IMR-90 (cell line): ENCODE measurements at regions not wholly inside any gene's neighbourhood (a gene's known extent, or its start where the extent isn't known, plus 50 kb on each side); places are given as distances from the start of the nearest gene placed in this dataset.
"Not testable (repeated sequence)": the region's sequence is repeated elsewhere in the genome, so short reads cannot be mapped to it uniquely, and the experiment has no call there.

Source experiments
- ATAC-seq: fragments of 200-7000 bp; cut with Tn5 transposase; 2 replicates; pipeline ENCODE4 v1.9.1; 2020; ENCODE audit warnings: low read depth, mild to moderate bottlenecking, moderate library complexity
- BruUV-seq: library from RNA; stranded (reverse); fragments of 400-500 nt; replicated peaks from 2 replicates; lab custom pipeline; 2021; lab: Mats Ljungman, UMichigan
- CTCF ChIA-PET: fragments of 300-600 bp; formaldehyde crosslinking; extraction: SDS; loops from one replicate; lab custom pipeline; 2021; ENCODE audit warnings: antibody characterized with exemption; lab: Yijun Ruan, JAX
- POLR2A ChIA-PET: fragments of 300-600 bp; sonication (Branson Sonifier 250); formaldehyde crosslinking; loops from one replicate; lab custom pipeline; 2022; ENCODE audit warnings: antibody characterized with exemption; ENCODE audit not compliant: unreplicated experiment; lab: Charles Lee
- DNase-seq: peaks from one replicate; pipeline ENCODE4 v3.0.0; 2013
- H2AFZ ChIP-seq: replicated peaks from 2 replicates; pipeline ENCODE3; 2013; ENCODE audit warnings: low read length, mild to moderate bottlenecking; ENCODE audit not compliant: poor library complexity
- H2AK5ac ChIP-seq: 2 replicates; pipeline ENCODE4 v1.6.1; 2013; ENCODE audit warnings: low read depth, low read length, inconsistent platforms
- H2AK9ac ChIP-seq: replicated peaks from 2 replicates; pipeline ENCODE3; 2013; ENCODE audit warnings: mild to moderate bottlenecking, low read depth, low read length, moderate library complexity; ENCODE audit not compliant: poor library complexity
- H2BK120ac ChIP-seq: 2 replicates; pipeline ENCODE4 v1.6.1; 2013; ENCODE audit warnings: low read depth, low read length, inconsistent platforms
- H2BK15ac ChIP-seq: 3 replicates; pipeline ENCODE4 v1.6.1; 2013; ENCODE audit warnings: low read depth, low read length, inconsistent platforms
- H2BK20ac ChIP-seq: 2 replicates; pipeline ENCODE4 v1.6.1; 2013; ENCODE audit warnings: low read depth, mild to moderate bottlenecking, inconsistent platforms, low read length, moderate library complexity
- H2BK5ac ChIP-seq: 2 replicates; pipeline ENCODE4 v1.6.1; 2013; ENCODE audit warnings: mild to moderate bottlenecking, low read depth, low read length, inconsistent platforms; ENCODE audit not compliant: poor library complexity, severe bottlenecking
- H3K14ac ChIP-seq: replicated peaks from 2 replicates; pipeline ENCODE4 v1.6.1; 2013; ENCODE audit warnings: low read depth, low read length, inconsistent platforms
- H3K18ac ChIP-seq: 2 replicates; pipeline ENCODE4 v1.6.1; 2013; ENCODE audit warnings: low read depth, low read length, control low read depth
- H3K23ac ChIP-seq: 2 replicates; pipeline ENCODE4 v1.6.1; 2013; ENCODE audit warnings: low read depth, low read length, inconsistent platforms
- H3K27ac ChIP-seq: 2 replicates; pipeline ENCODE4 v1.5.1; 2013; ENCODE audit warnings: mild to moderate bottlenecking, control low read depth, low read length; ENCODE audit not compliant: insufficient read depth
- H3K27me3 ChIP-seq: 2 replicates; pipeline ENCODE4 v1.6.1; 2013; ENCODE audit warnings: low read length; ENCODE audit not compliant: control insufficient read depth, insufficient read depth
- H3K36me3 ChIP-seq: 2 replicates; pipeline ENCODE4 v1.6.1; 2013; ENCODE audit warnings: low read length, mixed read lengths; ENCODE audit not compliant: control insufficient read depth, insufficient read depth
- H3K4ac ChIP-seq: 2 replicates; pipeline ENCODE4 v1.6.1; 2013; ENCODE audit warnings: low read depth, low read length, inconsistent platforms
- H3K4me1 ChIP-seq: 2 replicates; pipeline ENCODE4 v1.6.1; 2013; ENCODE audit warnings: low read length, mixed read lengths; ENCODE audit not compliant: control insufficient read depth, insufficient read depth
- H3K4me2 ChIP-seq: 2 replicates; pipeline ENCODE4 v1.6.1; 2013; ENCODE audit warnings: low read depth, mild to moderate bottlenecking, control low read depth, low read length, moderate library complexity
- H3K4me3 ChIP-seq: 2 replicates; pipeline ENCODE4 v1.5.1; 2013; ENCODE audit warnings: low read depth, mild to moderate bottlenecking, control low read depth, low read length, moderate library complexity; ENCODE audit not compliant: insufficient read depth
- H3K56ac ChIP-seq: 2 replicates; pipeline ENCODE4 v1.6.1; 2013; ENCODE audit warnings: low read length, inconsistent platforms; ENCODE audit not compliant: insufficient read depth; ENCODE audit errors: extremely low read depth
- H3K79me1 ChIP-seq, 2 experiments: 2 replicates each; pipeline ENCODE4 v1.6.1; 2013; ENCODE audit warnings: low read length in 2 of 2, inconsistent platforms in 1 of 2, low read depth in 1 of 2
- H3K9ac ChIP-seq: 2 replicates; pipeline ENCODE4 v1.6.1; 2013; ENCODE audit warnings: low read depth, low read length, control low read depth
- H3K9me1 ChIP-seq: 2 replicates; pipeline ENCODE4 v1.6.1; 2013; ENCODE audit warnings: low read length, inconsistent platforms; ENCODE audit not compliant: insufficient read depth
- H3K9me3 ChIP-seq: 2 replicates; pipeline ENCODE4 v1.6.1; 2013; ENCODE audit warnings: low read length; ENCODE audit not compliant: control insufficient read depth, insufficient read depth
- H4K20me1 ChIP-seq: 2 replicates; pipeline ENCODE4 v1.6.1; 2013; ENCODE audit warnings: low read length, inconsistent platforms; ENCODE audit not compliant: insufficient read depth
- H4K5ac ChIP-seq: 2 replicates; pipeline ENCODE4 v1.6.1; 2013; ENCODE audit warnings: mild to moderate bottlenecking, low read depth, low read length, control low read depth
- H4K8ac ChIP-seq, 2 experiments: 2 replicates each; pipeline ENCODE4 v1.6.1; 2013; ENCODE audit warnings: low read depth in 2 of 2, low read length in 2 of 2, control low read depth in 1 of 2, inconsistent platforms in 1 of 2
- H4K91ac ChIP-seq: 2 replicates; pipeline ENCODE4 v1.6.1; 2013; ENCODE audit warnings: low read depth, low read length, inconsistent platforms; ENCODE audit not compliant: insufficient read depth
- WGBS, 2 experiments: methylation state at CpG; one replicate each; pipeline versions ENCODE4 v1.1.5 to v1.1.7; 2013; ENCODE audit warnings: missing lambda C conversion rate in 2 of 2; ENCODE audit not compliant: insufficient read length in 1 of 2; ENCODE audit errors: extremely low coverage in 2 of 2; 5-methylcytosine and 5-hydroxymethylcytosine counted together
- dilution Hi-C: fragments of 300-500 bp; cut with HindIII; formaldehyde crosslinking; loops from one replicate; pipeline ENCODE4 v1.14.3; 2018; ENCODE audit warnings: low sequenced_read_pairs; ENCODE audit not compliant: unreplicated experiment
- in situ Hi-C: fragments of 300-500 bp; cut with MboI; formaldehyde crosslinking; loops from 3 replicates; pipeline ENCODE4 v1.14.3; 2019; ENCODE audit warnings: low sequenced_read_pairs, inconsistent platforms, mixed read lengths
- intact Hi-C: fragments of 100-400 bp; cut with micrococcal nuclease; formaldehyde crosslinking; loops from 2 replicates; pipeline ENCODE4 v1.10.0; 2022

GRCh38 chr12:31162896-31163560 lies 89.4 kb downstream of the DDX11 start:
- DNase-seq, dilution Hi-C loops, H4K20me1 ChIP-seq, intact Hi-C loops, H3K79me1 ChIP-seq, H3K4ac ChIP-seq, H3K56ac ChIP-seq, H4K5ac ChIP-seq, POLR2A ChIA-PET, ATAC-seq, H4K8ac ChIP-seq, H3K4me3 ChIP-seq, H2AK5ac ChIP-seq, in situ Hi-C loops, H2BK15ac ChIP-seq, H2BK20ac ChIP-seq, H3K14ac ChIP-seq, CTCF ChIA-PET, H3K36me3 ChIP-seq, H3K9me1 ChIP-seq, H2AFZ ChIP-seq, BruUV-seq, H3K4me1 ChIP-seq, H3K23ac ChIP-seq, H2BK120ac ChIP-seq, H3K9me3 ChIP-seq, H2BK5ac ChIP-seq, H2AK9ac ChIP-seq, H3K4me2 ChIP-seq, H3K27me3 ChIP-seq, H4K91ac ChIP-seq, H3K9ac ChIP-seq, H3K27ac ChIP-seq, H3K18ac ChIP-seq: not testable (repeated sequence)
- WGBS, 2 experiments, result 96% methylated on average over 4 of the region's 28 CpGs; no CpG with 5 or more reads in 1 of the 2 experiments

- H2BK20ac ChIP-seq, H2BK5ac ChIP-seq, H4K91ac ChIP-seq, H3K27ac ChIP-seq, H2BK120ac ChIP-seq, H3K36me3 ChIP-seq, dilution Hi-C loops, intact Hi-C loops, H3K9me3 ChIP-seq, H4K8ac ChIP-seq, H2BK15ac ChIP-seq, H2AFZ ChIP-seq, H2AK5ac ChIP-seq, DNase-seq, ATAC-seq, BruUV-seq, H3K79me1 ChIP-seq, H4K5ac ChIP-seq, H3K56ac ChIP-seq, H2AK9ac ChIP-seq, H4K20me1 ChIP-seq, H3K23ac ChIP-seq, CTCF ChIA-PET, H3K18ac ChIP-seq, H3K4me3 ChIP-seq, H3K4ac ChIP-seq, H3K4me2 ChIP-seq, H3K9me1 ChIP-seq, in situ Hi-C loops, H3K27me3 ChIP-seq, POLR2A ChIA-PET, H3K9ac ChIP-seq, H3K14ac ChIP-seq, H3K4me1 ChIP-seq: not testable (repeated sequence)
- no CpG with 5 or more reads among the region's 1 CpG for WGBS, 2 experiments
Observed at GRCh38 chr12:31174293-31174692, 100.6 kb downstream of the DDX11 start.
